ENCODE measurements at regions not wholly inside any gene's neighbourhood (a gene's known extent, or its start where the extent isn't known, plus 50 kb on each side); places are given as distances from the start of the nearest gene placed in this dataset.

DNA sequence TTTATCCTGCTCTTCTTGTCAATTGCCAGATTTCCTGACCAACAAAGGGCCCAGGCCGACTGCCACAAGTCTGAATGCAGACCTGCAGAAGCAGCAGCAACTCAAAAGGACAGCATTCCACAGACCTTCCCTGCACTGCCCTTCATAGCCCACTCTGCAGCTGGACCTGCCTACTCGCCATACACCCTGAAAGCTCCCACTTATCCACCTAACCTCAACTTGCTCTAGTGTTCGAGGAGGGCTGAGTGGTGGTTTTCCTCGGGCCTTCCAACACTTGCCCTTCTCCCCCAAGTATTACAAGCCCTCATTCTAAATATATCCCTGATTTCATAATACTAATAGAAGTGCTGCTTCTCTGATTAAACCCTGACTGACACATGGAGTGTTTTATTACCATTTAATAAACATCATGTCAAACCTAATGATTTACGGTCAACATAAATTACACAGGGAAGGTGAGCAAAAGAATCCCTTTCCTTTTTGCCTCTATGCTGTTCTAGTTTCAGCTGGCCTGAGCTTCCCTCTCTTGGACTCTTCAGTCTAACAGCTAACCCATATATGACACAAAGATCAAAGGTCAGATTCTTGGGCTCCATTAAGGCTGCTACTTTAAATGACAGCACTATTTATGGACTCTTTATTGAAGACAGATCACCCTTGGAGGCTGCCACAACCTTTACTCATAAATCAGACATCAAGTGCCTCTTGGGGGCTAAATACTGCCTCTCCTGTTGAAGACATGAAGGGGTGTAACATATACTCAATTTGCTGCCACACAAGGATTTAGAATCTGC is 1546.9 kb upstream of the TMEM132C start:
- Mint-ChIP-seq H3K4me3 (no peak overlapping the region), H3K27ac (no peak overlapping the region), H3K4me1 (ENCODE audit: low read depth) (no peaks in the 10 kb centered on the region), H3K36me3 (ENCODE audit: low read depth) (no peaks in the 10 kb centered on the region), H3K9me3 (peaks cover 16% of the 10 kb centered on the region), H3K27me3 (peaks cover 12% of the 10 kb centered on the region)
- CTCF ChIA-PET, result interaction anchor here (1.4 kb wide), 1 partner anchor 28 kb away, joined by 6 read pairs; no protein-coding TSS in a partner anchor
- ATAC-seq (no peak), DNase-seq (no peak)
- POLR2A ChIA-PET, result no interaction called here
- intact Hi-C loops (cut with micrococcal nuclease), result no loop called here
- TF ChIP-seq, protein P1, sequence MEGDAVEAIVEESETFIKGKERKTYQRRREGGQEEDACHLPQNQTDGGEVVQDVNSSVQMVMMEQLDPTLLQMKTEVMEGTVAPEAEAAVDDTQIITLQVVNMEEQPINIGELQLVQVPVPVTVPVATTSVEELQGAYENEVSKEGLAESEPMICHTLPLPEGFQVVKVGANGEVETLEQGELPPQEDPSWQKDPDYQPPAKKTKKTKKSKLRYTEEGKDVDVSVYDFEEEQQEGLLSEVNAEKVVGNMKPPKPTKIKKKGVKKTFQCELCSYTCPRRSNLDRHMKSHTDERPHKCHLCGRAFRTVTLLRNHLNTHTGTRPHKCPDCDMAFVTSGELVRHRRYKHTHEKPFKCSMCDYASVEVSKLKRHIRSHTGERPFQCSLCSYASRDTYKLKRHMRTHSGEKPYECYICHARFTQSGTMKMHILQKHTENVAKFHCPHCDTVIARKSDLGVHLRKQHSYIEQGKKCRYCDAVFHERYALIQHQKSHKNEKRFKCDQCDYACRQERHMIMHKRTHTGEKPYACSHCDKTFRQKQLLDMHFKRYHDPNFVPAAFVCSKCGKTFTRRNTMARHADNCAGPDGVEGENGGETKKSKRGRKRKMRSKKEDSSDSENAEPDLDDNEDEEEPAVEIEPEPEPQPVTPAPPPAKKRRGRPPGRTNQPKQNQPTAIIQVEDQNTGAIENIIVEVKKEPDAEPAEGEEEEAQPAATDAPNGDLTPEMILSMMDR (IDR thresholded peaks at IDR 0.05), result no peak

DNA sequence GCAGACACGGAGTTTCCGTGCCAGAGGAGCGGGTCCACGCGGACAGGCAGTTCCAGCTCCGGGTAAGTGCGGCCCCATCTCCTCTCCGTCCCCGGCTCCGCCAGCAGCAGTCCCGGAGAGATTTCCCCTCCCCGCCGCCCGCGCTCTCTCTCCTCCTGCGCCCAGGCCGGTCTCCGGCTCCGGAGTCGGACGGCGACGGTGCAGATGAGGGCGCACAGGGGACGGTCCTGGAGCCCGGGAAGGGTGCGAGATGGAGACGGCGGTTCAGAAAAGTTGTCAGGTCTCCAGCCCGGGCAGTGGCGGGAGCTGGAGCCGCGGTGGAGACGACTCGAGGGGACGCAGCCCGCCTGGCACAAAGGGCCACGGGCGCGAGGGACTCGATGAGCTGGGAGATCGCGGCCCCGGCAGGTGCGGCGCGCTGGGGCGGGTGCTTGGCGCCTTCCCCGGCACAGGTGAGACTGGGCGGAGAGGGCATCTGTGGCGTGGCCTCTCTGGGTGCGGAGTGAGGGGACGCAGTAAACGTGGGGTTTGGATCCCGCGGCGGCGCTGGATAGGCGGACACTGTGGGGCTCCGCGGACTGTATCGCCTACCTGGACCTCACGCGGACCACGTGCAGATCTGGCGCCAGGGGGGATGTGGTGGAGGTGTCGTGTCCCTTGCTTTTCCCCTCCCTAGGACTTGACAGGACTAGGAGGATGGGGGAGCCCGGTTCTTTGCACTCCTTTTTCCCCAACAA is 1540.3 kb upstream of the TMEM132C start:
- Mint-ChIP-seq H3K9me3 (peaks cover 5% of the 10 kb centered on the region), H3K4me1 (ENCODE audit: low read depth) (no peaks in the 10 kb centered on the region), H3K36me3 (ENCODE audit: low read depth) (no peaks in the 10 kb centered on the region), H3K4me3 (no peak overlapping the region), H3K27ac (no peak overlapping the region), H3K27me3 (peaks cover 29% of the 10 kb centered on the region)
- ATAC-seq, result no peak
- DNase-seq, result no peak
- ChIA-PET POLR2A (no interaction called here), CTCF (no interaction called here)
- intact Hi-C loops (cut with micrococcal nuclease), result no loop called here
- TF ChIP-seq, protein P1 (IDR thresholded peaks at IDR 0.05), result no peak

DNA sequence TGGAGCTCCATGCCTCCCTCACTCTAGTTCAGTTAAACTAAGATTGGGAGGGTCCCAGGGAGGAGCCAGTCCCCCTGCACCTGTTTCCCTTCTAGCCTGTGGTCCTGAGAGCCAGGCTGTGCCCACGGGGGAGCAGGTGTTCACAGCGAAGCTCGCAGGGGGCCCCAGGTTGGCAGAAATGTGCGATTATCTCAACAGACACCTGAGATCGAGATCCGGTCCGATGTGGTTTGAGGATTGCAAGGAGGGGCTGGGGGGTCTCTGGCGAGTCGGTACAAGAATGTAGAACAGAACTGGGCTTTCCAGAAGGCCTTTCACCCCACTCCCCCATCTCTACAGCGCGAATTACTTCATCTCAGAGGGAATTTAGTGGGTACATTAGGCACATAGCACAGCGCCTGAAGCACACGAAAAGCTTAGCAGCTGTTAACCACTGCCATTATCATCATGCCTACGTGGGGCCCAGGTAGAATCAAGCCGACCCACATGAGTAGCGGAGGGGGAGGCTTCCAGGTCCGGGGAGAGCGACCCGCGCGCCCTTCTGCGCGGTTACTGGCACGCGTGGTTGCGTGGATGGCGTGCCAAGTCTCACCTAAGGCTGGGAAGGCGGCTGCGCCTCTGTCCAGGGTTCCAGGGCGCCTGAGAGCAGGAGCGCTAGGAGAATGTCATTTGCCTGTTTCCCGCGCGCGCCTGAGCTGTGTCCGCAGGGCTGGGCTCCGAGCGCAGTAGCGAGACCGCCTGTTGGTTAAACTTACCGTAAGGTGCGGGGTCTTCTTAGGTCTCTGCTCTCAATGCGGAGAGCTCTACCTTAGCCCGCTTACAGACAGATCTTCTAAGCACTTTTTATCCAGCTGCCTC is 1539.5 kb upstream of the TMEM132C start:
- Mint-ChIP-seq H3K4me1 (ENCODE audit: low read depth) (no peaks in the 10 kb centered on the region), H3K9me3 (peaks cover 5% of the 10 kb centered on the region), H3K36me3 (ENCODE audit: low read depth) (no peaks in the 10 kb centered on the region), H3K4me3 (no peak overlapping the region), H3K27me3 (peaks cover 29% of the 10 kb centered on the region), H3K27ac (no peak overlapping the region)
- ChIA-PET POLR2A (no interaction called here), CTCF (no interaction called here)
- TF ChIP-seq, protein P1 (IDR thresholded peaks at IDR 0.05), result no peak
- no peak for ATAC-seq
- DNase-seq, result no peak
- intact Hi-C loops (cut with micrococcal nuclease), result no loop called here

DNA sequence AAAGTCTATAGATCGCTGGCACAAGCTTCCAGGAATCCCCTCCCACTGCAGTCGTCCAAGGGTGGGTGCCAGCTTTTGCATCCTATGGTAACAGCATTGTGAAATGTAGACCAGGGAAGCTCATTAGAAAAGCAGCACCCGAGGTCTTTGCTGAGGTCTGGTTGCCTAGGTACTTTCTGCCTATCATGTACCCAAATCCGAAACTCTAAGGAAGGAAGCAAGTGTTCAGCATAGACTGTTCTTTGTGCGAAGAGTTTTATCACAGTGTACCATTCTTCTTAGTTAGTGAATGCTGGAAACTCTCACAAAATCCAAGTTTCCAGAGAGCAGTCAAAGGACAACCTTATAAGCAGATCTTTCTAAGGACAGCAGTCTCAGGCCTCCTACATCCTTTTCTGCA is 1532.7 kb upstream of the TMEM132C start:
- CTCF ChIA-PET, result interaction anchor here (2.0 kb wide), 1 partner anchor 13 kb away, joined by 7 read pairs; no protein-coding TSS in a partner anchor

More for the DNA sequence above, 1532.7 kb upstream of the TMEM132C start:
- Mint-ChIP-seq H3K27ac (no peak overlapping the region), H3K4me3 (no peak overlapping the region), H3K4me1 (ENCODE audit: low read depth) (no peaks in the 10 kb centered on the region), H3K9me3 (no peaks in the 10 kb centered on the region), H3K27me3 (no peaks in the 10 kb centered on the region), H3K36me3 (ENCODE audit: low read depth) (no peaks in the 10 kb centered on the region)
- ATAC-seq, result no peak
- no peak for DNase-seq
- intact Hi-C loops (cut with micrococcal nuclease), result no loop called here
- TF ChIP-seq, protein P1 (IDR thresholded peaks at IDR 0.05), result no peak
- POLR2A ChIA-PET, result no interaction called here
